ENCODE measurements at regions not wholly inside any gene's neighbourhood (a gene's known extent, or its start where the extent isn't known, plus 50 kb on each side); places are given as distances from the start of the nearest gene placed in this dataset.

DNA sequence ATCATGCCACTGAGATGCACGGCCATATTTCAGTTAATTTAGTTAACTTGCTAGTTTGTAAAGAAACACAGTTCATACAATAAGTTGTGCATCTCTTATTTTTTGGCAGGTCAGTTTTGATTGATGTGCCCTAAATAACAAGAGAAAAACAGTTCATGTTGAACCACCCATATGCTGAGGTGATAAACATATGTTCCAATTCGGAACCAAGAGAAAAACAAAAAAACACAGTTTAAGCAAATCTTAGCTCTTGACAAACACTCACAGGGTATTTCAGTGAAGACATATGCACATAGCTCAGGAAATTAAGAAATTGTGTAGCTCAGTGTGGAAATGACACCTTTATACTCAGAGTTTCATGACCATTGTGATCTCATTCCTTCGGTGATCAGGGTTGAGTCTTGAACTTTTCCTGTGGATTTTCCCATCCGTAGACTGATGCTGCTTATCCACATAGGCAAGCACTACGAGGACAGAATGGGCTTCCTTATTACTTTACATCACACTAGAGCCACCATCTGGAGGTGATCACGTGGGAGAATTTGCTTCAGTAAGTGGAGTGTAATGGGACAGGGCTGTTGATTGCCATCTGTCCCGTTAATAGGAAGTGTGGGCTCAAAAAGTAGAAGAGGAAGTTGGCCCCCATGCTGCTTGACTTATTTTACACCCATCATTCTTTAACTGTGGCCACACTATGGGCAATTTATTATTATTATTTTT is 773.0 kb downstream of the MTRR start:
- no peak for DNase-seq (ENCODE audit: low spot score)

DNA sequence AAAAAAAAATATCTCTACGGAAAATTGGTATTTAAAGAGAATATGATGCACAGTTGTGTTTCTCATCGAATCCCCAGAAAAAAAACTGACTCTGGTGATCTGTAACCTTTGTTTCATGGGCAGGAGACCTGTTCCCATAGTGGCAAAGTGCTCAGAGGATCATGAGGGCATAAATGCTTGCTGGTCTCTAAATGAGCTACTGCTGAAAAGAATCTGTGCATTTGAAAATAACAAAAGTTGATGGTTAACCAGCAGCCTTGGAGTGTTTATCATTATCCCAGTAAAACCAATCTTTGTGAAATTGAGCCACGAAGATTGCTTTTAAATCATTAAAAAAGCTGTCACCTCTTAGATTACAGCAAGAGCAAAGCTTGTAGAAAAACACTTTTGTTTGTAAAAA is 775.4 kb downstream of the MTRR start:
- no peak for DNase-seq (ENCODE audit: low spot score)

DNA sequence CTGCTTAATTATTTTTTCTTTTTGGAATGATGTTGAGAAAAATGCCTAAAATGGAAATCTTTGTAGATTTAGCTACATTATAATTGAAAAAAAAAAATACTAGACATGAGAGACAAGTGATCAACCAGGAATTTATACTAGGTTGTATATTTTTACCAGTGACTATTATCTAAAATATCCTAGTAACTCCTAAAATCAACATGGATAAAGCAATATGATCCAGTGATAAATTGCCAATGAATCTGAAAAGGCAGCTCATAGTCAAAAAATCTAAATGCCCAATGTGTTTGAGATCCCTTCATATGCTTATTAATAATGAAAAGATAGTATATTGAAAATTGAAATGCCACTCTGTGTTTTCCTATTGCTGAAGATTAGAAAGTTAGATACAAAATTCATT is 778.2 kb downstream of the MTRR start:
- no peak for DNase-seq (ENCODE audit: low spot score)

DNA sequence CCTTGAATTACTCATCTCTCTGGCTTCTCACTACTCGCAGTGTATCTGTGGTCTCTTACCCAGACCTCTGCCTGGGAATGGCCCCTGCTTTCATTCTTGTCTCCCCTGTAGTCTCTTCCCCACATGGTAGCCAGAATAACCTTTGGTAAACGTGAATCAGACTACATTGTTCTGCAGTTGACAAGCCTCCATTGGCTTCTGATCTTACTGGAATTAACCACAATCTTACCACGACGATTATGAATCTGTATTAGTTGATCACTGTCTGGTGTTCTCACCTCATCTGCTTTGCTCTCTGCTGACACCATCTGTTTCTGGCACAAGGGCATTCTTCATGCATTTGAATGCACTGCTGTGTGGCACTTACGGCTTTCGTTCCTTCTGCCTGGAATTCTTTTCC is 781.2 kb downstream of the MTRR start:
- no peak for DNase-seq (ENCODE audit: low spot score)

DNA sequence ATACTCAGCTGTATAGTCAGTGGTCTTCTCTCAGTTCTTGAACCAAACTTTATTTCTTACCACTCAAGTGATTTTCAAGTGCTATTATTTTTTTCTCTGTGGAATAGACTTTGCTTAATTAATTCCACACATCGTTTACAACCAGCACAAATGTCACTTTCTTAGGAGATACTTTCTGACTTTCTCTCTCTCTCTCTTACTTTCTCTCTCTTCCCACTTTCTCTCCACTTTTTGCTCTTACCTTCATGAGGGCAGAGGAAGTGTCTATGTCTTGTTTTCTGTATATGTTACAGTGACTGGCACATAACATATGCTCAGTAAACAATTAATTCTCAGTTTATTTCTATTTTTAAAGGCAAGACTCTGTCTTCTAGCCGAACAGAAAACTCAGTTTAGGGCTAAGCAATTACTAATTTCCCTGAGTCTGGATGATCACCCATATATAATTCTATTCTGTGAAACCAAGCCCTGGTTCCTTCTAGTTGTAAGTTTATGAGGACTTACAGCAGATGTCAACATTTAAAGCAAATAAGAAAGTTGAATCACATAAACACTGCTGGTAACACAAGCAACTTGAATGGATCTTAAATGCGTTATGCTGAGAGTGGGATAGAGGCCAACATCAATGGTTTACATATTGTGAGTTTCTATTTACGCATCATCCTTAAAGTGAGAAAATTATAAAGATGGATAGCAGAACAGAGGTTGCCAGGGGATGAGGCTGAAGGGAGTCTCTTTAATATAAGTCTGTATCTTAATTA is 791.4 kb downstream of the MTRR start:
- no peak for DNase-seq (ENCODE audit: low spot score)

DNA sequence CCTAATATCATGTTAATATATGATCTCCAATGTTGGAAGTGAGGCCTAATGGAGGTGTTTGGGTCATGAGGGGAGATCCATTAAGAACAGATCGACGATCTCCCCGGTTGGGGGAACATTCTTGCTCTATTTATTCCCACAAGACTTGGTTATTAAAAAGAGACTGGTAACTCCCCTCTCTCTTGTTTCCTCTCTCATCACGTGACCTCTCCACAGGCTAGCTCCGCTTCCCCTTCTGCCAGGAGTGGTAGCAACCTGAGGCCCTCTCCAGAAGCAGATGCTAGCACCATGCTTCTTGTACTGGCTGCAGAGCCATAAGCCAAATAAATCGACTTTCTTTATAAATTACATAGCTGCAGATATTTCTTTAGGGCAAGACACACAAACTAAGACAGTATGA is 794.4 kb downstream of the MTRR start:
- DNase-seq (ENCODE audit: low spot score) = no peak

DNA sequence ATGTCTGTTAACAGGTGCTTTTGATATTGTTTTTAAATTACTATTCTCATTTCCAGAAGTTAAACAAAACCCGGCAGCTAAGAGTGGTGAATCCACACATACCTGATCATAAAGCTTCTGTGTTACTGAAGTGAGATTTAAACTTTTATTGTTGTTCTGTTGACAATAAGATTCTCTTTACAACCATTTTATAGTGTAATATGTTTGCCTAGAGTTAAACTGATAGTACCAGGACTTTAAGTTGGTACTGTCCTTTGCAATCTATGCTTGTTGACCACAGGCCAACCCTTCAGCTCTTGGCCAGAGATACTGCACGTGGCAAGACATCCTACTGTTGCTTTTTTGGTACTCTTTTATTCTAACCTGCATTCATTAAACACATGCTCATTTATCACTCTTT is 806.2 kb downstream of the MTRR start:
- no peak for DNase-seq (ENCODE audit: low spot score)

DNA sequence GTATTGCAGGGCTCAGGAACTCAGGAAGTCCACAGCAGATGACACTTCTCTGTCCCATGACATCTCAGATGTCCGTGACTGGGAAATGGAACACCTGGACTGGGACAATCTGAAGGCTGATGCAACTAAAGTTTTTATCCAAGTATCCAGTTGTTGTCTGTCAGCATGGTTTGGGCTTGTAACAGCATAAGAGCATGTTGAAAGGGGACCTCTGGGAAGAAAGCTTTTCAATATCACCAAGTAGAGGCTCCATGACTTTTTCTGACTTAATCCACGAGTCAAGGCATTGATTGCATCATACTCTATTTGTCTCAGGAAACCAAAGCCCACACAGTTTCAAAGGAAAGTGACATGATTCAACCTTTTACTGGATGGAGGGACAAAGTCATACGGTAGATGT is 807.7 kb downstream of the MTRR start:
- DNase-seq (ENCODE audit: low spot score) = no peak

DNA sequence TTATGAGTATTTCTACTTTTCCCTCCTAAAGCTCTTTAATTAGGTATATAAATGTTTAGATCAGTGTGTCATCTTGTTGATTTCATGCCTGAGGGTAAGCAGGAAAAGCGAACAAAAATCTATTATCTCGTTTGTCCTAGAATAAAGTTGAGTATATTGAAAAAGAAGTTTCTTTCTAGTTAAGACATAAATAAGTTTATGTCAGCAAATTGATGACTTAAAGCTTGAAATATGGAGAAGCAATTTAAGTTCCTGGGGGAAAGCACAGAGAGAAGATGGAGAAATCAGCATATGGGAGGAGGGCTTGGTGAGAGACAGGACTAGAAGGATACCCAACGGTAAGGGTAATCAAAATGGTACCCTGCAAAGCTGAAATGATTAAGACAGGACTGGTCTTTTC is 813.4 kb downstream of the MTRR start:
- DNase-seq (ENCODE audit: low spot score) = no peak

DNA sequence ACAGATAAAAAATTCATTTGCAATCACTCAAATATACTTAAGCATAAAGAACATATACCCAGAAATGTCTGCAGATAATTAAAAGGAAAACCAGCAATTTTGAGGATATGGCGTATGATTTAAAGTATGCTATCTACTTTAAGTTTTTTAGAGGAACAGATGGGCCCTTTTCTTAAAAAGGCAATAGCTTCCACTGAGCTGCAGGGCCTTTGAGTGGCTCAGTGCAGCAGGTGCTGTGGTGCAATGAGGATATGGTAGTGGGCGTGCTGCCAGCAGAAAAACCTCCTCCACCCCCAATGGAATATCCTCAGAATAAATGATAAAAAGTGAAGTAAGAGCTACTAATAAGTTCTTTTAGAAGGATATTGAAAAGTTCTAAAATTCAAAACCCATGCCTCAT is 814.5 kb downstream of the MTRR start:
- DNase-seq (ENCODE audit: low spot score) = no peak

DNA sequence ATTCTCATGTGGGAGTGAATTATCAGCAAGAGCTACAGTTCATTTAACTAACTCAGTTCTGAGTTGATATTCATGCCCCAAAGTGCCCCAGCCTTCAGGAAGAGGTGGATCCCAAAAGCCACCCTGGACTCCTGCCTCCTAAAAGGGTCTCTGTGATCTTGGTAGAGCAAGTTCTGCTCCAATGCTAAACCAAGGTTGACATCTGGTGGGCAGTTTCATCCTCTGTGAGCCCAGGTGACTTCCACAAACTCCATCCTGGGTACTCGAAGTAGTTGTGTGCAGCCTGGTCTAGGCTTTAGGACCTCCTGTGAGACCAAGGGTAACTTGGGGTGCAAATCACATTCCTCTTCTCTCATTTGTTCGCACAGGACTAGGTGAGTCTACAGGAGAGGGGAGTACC is 816.8 kb downstream of the MTRR start:
- DNase-seq (ENCODE audit: low spot score) = no peak

DNA sequence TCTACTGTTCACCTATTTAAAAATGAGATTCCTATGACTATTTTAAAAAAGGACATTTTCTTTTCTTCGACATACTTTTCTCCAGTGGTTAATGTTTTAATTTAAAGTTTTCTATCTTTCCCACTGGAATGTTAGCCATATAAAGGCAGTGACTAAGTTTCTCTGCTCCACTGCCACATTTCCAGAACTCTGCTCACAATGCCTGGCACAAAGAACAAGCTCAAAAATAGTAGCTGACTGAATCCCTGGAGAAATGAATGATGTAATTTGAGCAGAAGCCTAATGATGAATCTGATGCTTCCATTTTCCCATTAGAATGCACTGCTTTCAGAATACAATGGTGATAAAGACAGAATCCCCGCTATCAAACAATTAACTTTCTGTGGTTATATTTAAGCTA is 817.8 kb downstream of the MTRR start:
- DNase-seq (ENCODE audit: low spot score) = no peak

DNA sequence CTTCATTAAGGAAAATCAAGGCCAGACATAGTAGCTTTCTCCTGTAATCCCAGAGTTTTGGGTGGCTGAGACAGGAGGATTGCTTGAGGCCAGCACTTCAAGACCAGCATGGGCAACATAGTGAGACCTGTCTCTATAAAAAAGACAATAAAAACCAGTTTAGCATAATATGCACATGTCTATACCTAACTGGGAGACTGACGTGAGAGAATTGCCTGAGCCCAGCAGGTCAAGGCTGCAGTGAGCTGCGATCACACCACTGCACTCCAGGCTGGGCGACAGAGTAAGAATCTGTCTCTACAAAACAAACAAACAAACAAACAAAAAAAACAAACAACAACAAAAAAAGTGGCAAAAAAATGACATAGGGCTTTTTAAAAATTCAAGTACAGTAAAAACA is 820.8 kb downstream of the MTRR start:
- no peak for DNase-seq (ENCODE audit: low spot score)

DNA sequence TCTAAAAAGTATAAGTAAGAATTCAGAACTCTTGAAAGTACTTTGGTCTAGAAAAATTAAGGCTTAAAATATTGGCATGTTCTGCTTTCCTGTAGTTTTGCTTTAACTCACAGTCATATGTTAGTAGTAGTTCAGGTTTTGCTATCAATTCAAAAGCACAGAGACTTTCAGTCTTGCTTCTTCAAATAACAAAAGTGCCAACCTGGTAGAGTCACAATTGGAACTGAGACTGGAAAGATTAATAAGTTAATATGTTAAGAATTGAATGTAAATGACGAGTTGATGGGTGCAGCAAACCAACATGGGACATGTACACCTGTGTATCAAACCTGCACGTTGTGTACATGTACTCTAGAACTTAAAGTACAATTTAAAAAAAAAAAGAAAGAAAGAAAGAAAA is 822.3 kb downstream of the MTRR start:
- DNase-seq (ENCODE audit: low spot score) = no peak

DNA sequence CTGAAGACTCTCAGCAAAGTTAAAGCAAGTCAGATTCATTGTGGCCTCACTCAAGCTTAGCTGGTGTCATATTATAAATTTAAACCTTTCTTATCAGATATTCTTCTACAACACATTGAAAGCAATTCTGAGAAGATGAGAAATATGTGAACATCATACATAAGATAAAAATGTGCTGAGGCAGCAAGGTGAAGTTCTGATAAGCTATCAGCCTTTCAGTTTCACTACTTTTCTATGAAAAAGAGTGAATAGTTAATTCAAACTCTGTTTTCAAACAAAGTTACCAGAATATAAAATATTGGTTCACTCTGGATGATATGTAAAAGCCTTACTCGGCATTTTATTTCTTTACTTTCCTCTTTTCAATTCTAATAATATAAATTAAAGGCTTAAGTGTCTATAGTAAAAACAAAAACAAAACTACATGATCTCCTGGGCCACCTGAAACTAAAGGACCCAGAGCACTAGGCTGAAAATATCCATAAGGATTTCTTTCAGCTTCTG is 824.4 kb downstream of the MTRR start:
- no peak for DNase-seq (ENCODE audit: low spot score)

DNA sequence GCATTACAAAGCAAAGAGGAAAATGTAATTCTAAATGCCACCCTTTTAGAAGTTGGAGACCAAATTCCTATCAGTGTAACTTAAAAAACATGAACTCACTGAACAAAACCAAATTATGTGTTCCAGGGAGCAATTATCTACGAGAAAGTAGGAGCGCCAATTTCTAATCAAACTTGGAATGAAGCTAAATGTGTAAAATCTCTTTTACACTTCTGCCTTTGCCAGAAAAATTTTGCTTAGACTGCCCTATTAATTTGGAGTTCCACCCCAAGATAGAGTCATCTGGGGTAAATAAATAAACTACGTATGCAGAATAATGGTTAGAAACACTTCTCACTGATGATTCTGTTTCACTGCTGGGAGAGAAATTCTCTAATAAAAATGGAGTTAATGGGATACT is 825.6 kb downstream of the MTRR start:
- DNase-seq (ENCODE audit: low spot score) = no peak

DNA sequence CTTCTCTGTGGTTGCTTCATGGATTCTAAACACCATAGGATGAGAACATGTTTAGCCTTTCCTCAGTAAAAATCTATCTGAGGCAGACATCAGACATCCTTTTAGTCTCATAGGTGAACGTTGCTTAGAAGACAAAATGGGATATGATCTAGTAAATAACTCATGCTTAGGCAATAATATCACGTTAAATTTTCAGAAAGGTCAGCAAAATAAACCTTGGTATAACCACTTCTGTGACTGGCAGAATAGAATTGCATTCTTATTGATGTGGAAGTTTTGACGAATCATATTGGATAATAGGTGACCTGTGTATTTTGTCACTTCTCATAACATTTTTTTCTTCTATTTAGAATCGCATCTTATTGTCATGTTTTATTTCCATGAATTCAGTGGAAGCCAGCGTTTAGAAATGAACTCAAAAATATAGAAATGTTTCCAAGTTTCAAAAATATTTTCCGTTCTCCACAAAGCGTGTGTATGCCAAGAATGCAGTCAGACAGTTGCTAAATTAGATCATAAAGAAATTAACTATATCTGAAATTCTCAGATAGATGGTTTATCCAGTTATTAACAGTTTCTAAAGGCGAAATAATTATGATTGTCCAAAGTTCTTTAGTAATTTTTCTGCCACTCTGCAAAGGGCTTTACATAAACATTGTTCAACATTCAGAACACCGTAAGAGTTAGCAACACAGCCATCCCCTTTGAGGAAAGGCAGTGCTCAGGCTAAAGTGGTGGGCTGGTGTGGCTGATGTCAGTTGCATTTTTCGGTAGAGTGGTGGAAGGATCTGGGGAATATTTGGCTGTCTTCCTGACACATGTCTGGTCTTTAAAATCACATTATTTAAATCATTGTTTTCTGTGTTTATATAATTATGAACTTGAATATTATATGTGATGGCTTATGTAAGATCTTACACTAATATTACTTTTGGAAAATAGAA is 827.2 kb downstream of the MTRR start:
- DNase-seq (ENCODE audit: low spot score) = no peak

DNA sequence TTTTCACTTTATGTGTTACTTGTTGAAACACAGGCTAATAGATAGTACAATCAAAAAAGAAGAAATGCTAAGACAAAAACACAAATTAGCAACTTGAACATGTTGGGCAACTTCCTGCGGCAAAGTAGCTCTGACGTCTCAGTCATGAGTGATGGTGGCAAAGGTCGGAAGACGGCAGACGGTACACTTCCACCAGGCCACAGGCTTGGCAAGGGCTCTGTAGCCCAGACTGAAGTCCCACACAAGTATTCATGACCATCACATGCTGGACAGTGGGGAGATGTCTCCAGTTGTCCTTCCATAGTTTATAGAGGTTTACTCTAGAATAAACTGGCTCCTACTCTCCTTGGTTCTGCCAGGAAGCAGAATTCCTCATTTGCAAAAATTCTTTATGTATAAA is 831.3 kb downstream of the MTRR start:
- no peak for DNase-seq (ENCODE audit: low spot score)

DNA sequence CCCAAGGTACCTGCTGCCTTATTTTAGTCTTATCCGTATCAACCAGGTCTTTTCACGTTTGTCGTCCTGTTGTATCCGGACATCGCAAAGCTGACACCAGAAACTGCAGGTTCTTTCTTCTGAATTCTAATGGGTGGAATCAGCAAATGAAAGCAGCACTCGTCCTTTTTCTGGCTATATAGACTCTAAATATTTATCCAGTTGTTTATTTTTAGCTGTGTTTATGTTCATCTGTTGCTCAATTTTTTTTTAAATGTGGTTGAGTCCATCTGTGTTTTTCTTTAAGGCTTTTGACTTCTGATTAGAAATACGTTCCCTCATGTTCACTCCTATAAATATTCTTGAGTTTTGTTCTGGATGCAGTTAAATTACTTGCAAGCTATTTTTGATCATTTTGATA is 831.7 kb downstream of the MTRR start:
- DNase-seq (ENCODE audit: low spot score) = no peak

DNA sequence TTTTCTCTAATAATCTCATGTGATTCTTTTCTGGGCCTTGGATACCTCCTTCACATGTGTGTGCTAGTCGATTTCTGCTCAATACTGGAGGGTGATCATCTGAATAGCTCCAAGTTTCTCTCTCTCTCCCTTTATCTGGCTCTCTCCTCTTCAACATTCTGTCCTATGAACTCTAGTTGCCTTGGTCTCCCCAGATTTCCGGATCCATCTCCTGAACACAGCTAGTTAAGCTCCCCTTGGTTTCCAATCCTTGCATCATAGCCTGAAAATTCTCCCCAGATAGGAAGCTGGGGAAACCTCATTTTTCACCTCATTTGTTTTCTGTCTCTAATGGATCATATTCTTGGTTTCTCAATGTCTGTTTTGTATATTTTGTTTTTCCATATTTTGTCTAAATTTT is 832.3 kb downstream of the MTRR start:
- DNase-seq (ENCODE audit: low spot score) = no peak

DNA sequence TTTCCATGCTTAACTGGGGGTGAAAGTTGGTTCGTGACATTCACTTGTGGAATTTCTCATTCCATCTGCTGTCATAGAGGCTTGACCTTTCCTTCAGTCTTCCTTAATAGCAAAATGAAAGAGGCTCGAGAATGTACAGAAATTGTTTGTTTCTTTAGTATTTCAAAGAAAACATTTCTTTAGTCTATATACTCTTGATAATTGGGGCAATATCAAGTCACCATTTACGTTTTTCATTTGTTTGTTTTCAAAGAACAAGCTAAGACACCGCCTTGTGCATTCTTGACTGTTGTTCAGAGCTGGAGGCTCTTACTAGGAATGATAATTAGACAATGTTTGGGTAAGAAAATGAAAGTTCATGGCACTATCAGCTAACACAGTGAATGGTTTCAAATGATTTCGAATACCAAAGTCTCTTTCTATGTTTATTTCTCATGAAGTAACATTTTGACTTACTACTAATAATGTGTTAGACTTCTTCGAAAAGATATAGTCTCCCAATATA is 835.4 kb downstream of the SEMA5A start:
- no peak for DNase-seq (ENCODE audit: low spot score)

DNA sequence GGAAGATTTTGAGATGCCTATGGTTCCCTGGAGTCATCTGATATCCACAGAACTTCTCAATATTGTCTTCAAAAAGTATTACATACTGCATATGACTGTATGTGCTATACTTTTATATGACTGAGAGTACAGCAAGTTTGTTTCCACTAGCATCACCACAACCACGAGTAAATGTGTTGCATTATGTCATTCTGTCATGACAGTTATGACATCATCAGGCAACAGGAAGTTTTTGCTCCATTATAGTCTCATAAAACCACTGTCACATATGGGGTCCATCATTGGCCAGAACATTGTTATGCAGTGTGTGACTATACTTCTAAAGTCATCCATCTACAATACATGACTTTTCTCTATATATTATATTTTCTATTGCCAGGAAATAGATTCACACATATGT is 831.7 kb downstream of the SEMA5A start:
- no peak for DNase-seq (ENCODE audit: low spot score)

Data from hematopoietic multipotent progenitor cell treated with erythropoietin and hydrocortisone succinate and interleukin-3 and kit ligand, for 17 days (in vitro differentiated cells).